Stomach (tissue), 4 donors: ENCODE measurements at regions not wholly inside any gene's neighbourhood (a gene's known extent, or its start where the extent isn't known, plus 50 kb on each side); places are given as distances from the start of the nearest gene placed in this dataset.

Experiments used
- EP300 ChIP-seq: sonication (generic); formaldehyde crosslinking; IDR thresholded peaks from one replicate; pipeline ENCODE4 v1.6.1; 2017; ENCODE audit warnings: antibody characterized with exemption
- POLR2A ChIP-seq, 4 donors: fragments of 450-650 bp; IDR thresholded peaks; one replicate each; pipeline ENCODE4 v1.6.1; 2016; ENCODE audit warnings: antibody characterized with exemption in 4 of 4, control low read depth in 2 of 4, mild to moderate bottlenecking in 1 of 4, moderate library complexity in 1 of 4
- TF ChIP-seq, protein P1 (sequence below), 7 experiments: fragments of 450-650 bp in 4 of 7; fragments of 200-600 bp in 3 of 7; sonication (generic) in 3 of 7; IDR thresholded peaks; one replicate each; pipeline ENCODE4 v1.5.1; 2016 to 2019; ENCODE audit warnings: antibody characterized with exemption in 7 of 7, control low read depth in 2 of 7, mild to moderate bottlenecking in 1 of 7

GRCh38 chr1:201772178-201772577 lies 56.8 kb upstream of the IPO9 start:
- TF ChIP-seq POLR2A (IDR thresholded peaks at IDR 0.05) (no peak), EP300 (no peak)
- TF ChIP-seq, protein P1, sequence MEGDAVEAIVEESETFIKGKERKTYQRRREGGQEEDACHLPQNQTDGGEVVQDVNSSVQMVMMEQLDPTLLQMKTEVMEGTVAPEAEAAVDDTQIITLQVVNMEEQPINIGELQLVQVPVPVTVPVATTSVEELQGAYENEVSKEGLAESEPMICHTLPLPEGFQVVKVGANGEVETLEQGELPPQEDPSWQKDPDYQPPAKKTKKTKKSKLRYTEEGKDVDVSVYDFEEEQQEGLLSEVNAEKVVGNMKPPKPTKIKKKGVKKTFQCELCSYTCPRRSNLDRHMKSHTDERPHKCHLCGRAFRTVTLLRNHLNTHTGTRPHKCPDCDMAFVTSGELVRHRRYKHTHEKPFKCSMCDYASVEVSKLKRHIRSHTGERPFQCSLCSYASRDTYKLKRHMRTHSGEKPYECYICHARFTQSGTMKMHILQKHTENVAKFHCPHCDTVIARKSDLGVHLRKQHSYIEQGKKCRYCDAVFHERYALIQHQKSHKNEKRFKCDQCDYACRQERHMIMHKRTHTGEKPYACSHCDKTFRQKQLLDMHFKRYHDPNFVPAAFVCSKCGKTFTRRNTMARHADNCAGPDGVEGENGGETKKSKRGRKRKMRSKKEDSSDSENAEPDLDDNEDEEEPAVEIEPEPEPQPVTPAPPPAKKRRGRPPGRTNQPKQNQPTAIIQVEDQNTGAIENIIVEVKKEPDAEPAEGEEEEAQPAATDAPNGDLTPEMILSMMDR (IDR thresholded peaks at IDR 0.05), result no peak
